ENCODE measurements at regions not wholly inside any gene's neighbourhood (a gene's known extent, or its start where the extent isn't known, plus 50 kb on each side); places are given as distances from the start of the nearest gene placed in this dataset.
"Not testable (repeated sequence)": the region's sequence is repeated elsewhere in the genome, so short reads cannot be mapped to it uniquely, and the experiment has no call there.

DNA sequence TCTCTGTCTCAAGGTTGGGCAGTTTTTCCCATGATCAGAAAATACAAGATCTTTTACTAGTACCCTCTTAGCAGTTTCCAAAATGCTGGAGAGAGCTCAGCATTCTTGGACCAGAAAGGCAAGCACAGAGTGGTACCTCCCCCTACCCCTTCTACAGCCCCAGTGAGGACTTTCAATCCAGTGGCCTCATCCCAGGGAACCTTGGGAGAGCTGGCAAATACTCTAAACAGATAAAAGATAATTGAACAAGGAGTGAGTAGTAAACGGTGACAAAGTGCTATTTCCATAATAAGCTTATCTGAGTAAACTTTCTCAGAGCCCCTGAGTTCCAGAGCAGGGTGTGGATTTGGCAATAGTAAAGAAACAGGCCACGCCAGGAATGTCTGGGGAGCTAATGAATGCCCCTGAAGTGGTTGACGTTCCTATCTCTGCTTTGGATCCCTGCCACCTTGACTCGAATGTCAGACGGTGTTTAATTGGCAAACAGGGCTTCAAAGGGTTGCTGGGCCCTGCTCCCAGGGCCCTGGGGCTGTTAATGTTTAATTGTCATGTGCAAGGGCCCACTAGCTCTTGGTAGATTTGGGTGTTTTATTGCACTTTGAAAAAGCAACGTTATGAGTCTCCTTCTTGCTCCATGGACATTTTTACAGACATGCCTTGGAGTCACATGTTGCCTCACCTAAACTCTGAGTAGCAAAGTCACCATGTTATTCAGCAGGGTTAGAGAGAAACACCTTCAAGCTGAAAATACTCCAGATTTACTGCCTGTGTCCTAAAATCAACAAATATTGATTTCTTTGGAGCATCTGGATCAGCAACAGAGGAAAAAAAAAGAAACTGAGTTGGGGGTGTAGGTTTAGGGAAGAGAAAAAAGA, 239.9 kb downstream of the CYRIA start:
- FAIRE-seq, result no peak
- TF ChIP-seq, protein P1, sequence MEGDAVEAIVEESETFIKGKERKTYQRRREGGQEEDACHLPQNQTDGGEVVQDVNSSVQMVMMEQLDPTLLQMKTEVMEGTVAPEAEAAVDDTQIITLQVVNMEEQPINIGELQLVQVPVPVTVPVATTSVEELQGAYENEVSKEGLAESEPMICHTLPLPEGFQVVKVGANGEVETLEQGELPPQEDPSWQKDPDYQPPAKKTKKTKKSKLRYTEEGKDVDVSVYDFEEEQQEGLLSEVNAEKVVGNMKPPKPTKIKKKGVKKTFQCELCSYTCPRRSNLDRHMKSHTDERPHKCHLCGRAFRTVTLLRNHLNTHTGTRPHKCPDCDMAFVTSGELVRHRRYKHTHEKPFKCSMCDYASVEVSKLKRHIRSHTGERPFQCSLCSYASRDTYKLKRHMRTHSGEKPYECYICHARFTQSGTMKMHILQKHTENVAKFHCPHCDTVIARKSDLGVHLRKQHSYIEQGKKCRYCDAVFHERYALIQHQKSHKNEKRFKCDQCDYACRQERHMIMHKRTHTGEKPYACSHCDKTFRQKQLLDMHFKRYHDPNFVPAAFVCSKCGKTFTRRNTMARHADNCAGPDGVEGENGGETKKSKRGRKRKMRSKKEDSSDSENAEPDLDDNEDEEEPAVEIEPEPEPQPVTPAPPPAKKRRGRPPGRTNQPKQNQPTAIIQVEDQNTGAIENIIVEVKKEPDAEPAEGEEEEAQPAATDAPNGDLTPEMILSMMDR (IDR thresholded peaks at IDR 0.05; ENCODE audit: insufficient read depth, low read length, severe bottlenecking), result no peak
- DNase-seq (ENCODE audit: low read depth), result peak; percentile 47
- Histone ChIP-seq H3K4me3 (ENCODE audit: low read depth, low read length) (no peak overlapping the region), H3K36me3 (ENCODE audit: control insufficient read depth, insufficient read depth, low read length) (no peaks in the 10 kb centered on the region), H3K27me3 (ENCODE audit: control insufficient read depth, insufficient read depth, low read length) (no peaks in the 10 kb centered on the region)

DNA sequence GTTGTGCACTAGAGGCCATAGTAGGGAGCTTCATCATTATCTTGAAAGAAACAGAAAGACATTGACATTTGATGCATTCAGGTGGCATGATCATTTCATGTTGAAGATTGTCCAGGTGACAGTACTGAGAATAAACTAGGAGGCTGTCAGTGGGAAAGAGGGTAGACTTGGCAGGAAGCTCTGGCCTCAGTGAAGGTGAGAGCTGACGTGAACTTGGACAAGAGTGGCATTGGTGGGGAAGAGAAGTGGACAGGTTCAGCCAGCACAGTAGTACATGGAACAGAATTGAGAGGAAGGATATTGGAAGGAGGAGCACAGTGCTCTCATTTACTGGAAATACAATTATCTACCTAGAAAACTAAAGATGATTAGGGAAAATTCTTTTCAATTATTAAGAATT, 245.2 kb downstream of the CYRIA start:
- no peak overlapping the region for H3K4me3 ChIP-seq (ENCODE audit: low read depth, low read length)
- FAIRE-seq, result no peak

DNA sequence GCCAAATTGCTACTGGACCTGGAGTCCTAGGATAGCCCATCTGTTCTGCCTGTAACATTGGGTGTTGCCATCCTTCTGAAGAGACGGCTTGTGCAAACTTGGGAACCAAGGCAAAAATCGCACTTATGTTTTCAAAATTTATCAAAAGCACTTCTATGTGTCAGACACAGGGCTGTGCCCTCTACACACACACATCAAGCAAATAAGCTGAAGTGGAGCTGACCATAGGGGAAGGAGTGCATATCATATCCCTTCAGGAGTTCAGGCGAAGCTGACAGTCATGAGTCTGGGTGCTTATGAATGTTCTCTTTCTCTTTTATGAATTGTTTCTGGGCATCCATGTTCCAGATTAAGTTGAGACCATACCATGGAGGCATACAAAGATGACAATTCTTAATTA, 247.9 kb downstream of the CYRIA start:
- H3K36me3 ChIP-seq (ENCODE audit: control insufficient read depth, insufficient read depth, low read length), result no peaks in the 10 kb centered on the region
- H3K4me3 ChIP-seq (ENCODE audit: low read depth, low read length), result no peak overlapping the region
- DNase-seq (ENCODE audit: low read depth) (no peak), FAIRE-seq (no peak)
- no peaks in the 10 kb centered on the region for H3K27me3 ChIP-seq (ENCODE audit: control insufficient read depth, insufficient read depth, low read length)
- TF ChIP-seq, protein P1 (IDR thresholded peaks at IDR 0.05; ENCODE audit: insufficient read depth, low read length, severe bottlenecking), result no peak

More for the DNA sequence above, 245.2 kb downstream of the CYRIA start:
- no peaks in the 10 kb centered on the region for H3K27me3 ChIP-seq (ENCODE audit: control insufficient read depth, insufficient read depth, low read length)
- no peak for DNase-seq (ENCODE audit: low read depth)
- TF ChIP-seq, protein P1 (IDR thresholded peaks at IDR 0.05; ENCODE audit: insufficient read depth, low read length, severe bottlenecking), result no peak
- no peaks in the 10 kb centered on the region for H3K36me3 ChIP-seq (ENCODE audit: control insufficient read depth, insufficient read depth, low read length)

DNA sequence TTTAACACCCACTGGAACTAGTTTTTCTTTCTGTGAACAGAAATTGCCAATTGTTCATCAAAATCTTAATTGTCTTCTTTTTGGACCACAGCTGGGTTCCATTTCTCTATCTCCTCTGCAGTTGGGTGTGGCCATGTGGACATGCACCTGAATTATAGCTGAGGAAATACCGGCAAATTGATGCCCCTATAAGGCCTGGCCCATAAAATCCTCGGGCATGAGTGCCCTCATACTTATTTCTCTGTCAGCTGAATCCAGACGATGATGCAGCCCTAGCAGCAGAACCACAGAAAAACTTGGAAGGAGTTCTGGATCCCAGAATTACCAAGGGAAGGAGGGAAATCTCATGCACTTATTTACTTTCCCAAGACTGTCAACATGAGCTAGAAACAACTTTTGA, 249.0 kb downstream of the CYRIA start:
- no peaks in the 10 kb centered on the region for H3K27me3 ChIP-seq (ENCODE audit: control insufficient read depth, insufficient read depth, low read length)
- TF ChIP-seq, protein P1 (IDR thresholded peaks at IDR 0.05; ENCODE audit: insufficient read depth, low read length, severe bottlenecking), result no peak
- H3K4me3 ChIP-seq (ENCODE audit: low read depth, low read length), result no peak overlapping the region
- FAIRE-seq (no peak), DNase-seq (ENCODE audit: low read depth) (no peak)
- H3K36me3 ChIP-seq (ENCODE audit: control insufficient read depth, insufficient read depth, low read length), result no peaks in the 10 kb centered on the region

DNA sequence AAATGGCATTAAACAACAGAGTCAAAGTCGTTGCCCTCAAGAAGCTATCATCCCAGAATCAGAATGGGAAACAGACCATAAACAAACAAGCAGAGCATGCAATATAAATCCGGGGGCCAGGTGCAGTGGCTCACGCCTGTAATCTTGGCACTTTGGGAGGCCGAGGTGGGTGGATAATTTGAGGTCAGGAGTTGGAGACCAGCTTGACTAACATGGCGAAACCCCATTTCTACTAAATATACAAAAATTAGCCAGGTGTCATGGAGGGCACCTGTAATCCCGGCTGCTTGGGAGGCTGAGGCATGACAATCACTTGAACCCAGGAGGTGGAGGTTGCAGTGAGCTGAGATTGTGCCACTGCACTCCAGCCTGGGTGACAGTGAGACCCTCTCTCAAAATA, 249.8 kb downstream of the CYRIA start:
- H3K36me3 ChIP-seq (ENCODE audit: control insufficient read depth, insufficient read depth, low read length); H3K27me3 ChIP-seq (ENCODE audit: control insufficient read depth, insufficient read depth, low read length); FAIRE-seq; H3K4me3 ChIP-seq (ENCODE audit: low read depth, low read length); DNase-seq (ENCODE audit: low read depth): not testable (repeated sequence)

DNA sequence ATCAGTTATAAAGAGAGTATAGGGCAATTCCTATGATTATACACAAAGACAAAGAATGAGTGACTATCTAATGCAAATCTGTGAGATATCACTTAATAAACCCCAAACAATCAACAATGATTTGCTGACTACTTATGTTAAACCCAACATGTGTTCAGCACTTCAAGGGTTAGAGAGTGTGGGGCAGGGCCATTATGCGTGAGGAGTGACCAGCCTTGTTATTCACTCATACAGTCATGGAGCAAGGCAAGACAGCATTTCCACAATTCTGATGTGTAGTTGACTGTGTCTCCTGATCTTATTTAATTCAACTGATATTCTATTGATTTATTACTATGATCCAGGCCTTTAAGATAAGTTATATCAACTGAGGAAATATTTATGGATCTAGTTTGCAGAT, 251.7 kb downstream of the CYRIA start:
- DNase-seq (ENCODE audit: low read depth), result no peak
- no peaks in the 10 kb centered on the region for H3K36me3 ChIP-seq (ENCODE audit: control insufficient read depth, insufficient read depth, low read length)
- TF ChIP-seq, protein P1 (IDR thresholded peaks at IDR 0.05; ENCODE audit: insufficient read depth, low read length, severe bottlenecking), result no peak
- H3K27me3 ChIP-seq (ENCODE audit: control insufficient read depth, insufficient read depth, low read length), result no peaks in the 10 kb centered on the region
- no peak overlapping the region for H3K4me3 ChIP-seq (ENCODE audit: low read depth, low read length)
- no peak for FAIRE-seq
